H1 (cell line): ENCODE measurements at regions not wholly inside any gene's neighbourhood (a gene's known extent, or its start where the extent isn't known, plus 50 kb on each side); places are given as distances from the start of the nearest gene placed in this dataset.

Experiments used
- ATF3 ChIP-seq: IDR thresholded peaks from 2 replicates; pipeline ENCODE4 v1.6.1; 2011; ENCODE audit warnings: low read depth, mild to moderate bottlenecking, low read length; ENCODE audit not compliant: insufficient read depth
- CHD7 ChIP-seq: fragments of 300-600 bp; sonication (generic); IDR thresholded peaks from 2 replicates; pipeline ENCODE4 v1.7.1; 2012; ENCODE audit warnings: low read length, moderate library complexity, mild to moderate bottlenecking, inconsistent platforms; ENCODE audit not compliant: insufficient replicate concordance
- EP300 ChIP-seq, 2 experiments: IDR thresholded peaks; 1 replicate in 1 of 2; 2 replicates in 1 of 2; pipeline ENCODE4 v1.6.1; 2011 to 2012; ENCODE audit warnings: low read depth in 2 of 2, low read length in 2 of 2, mild to moderate bottlenecking in 2 of 2, borderline replicate concordance in 1 of 2, inconsistent platforms in 1 of 2, moderate library complexity in 1 of 2

DNA sequence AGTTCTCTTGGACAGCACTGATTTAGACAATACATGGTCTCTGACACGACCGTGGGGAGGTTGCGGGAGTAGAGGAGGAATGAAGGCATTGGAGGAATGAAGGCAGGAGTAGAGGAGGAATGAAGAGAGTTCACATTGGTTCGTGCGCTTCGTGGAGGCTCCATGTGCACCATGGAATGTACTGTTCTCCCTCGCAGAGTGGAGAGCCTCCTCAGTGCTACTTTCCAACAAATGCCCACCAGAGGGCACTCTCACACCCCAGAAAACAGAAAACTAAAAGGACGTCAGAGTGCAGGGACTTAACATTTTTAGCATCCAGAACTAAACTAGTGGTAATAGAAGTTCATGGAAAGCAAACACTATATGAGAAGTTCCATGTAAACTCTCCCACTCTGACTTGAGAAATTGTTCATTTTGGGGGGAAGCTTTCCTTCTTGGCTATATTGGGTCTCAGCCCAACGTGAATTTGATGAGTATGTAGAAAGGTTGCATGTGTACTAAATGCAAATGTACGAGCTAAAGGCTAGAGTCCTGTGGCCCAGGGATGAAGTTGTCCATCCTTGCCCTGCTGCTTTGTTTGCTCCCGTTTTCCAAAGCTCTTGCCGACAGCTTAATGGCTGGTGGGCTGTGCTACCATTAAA, 211.6 kb downstream of the LMX1A start (continued):
- TF ChIP-seq CHD7 (no peak), EP300 (IDR thresholded peaks at IDR 0.05; ENCODE audit: borderline replicate concordance in 1 of 2, low read depth in 2 of 2, low read length in 2 of 2) (no peak), ATF3 (no peak)
